Activated naive CD4-positive, alpha-beta T cell treated with anti-CD3 and anti-CD28 coated beads for 36 hours (primary cell): ENCODE measurements at regions not wholly inside any gene's neighbourhood (a gene's known extent, or its start where the extent isn't known, plus 50 kb on each side); places are given as distances from the start of the nearest gene placed in this dataset.

Experiments
- CTCF ChIA-PET: fragments of 350-600 bp; sonication (Branson Sonifier 250); formaldehyde crosslinking; loops from one replicate; lab custom pipeline; 2021; ENCODE audit warnings: antibody characterized with exemption; lab: Charles Lee
- DNase-seq: peaks from one replicate; pipeline ENCODE4 v3.0.0-alpha.2; 2020
- H3K27ac Mint-ChIP-seq: one replicate; pipeline ENCODE4 v1.8.0; 2021; ENCODE audit warnings: mild to moderate bottlenecking, mixed read lengths
- H3K27me3 Mint-ChIP-seq: one replicate; pipeline ENCODE4 v1.8.0; 2021; ENCODE audit warnings: low read depth, mixed read lengths
- H3K36me3 Mint-ChIP-seq: one replicate; pipeline ENCODE4 v1.8.0; 2021; ENCODE audit warnings: low read depth, mixed read lengths
- H3K4me1 Mint-ChIP-seq: one replicate; pipeline ENCODE4 v1.8.0; 2021; ENCODE audit warnings: low read depth, mixed read lengths
- H3K4me3 Mint-ChIP-seq: one replicate; pipeline ENCODE4 v1.8.0; 2021; ENCODE audit warnings: mild to moderate bottlenecking, moderate library complexity, mixed read lengths
- H3K9me3 Mint-ChIP-seq: one replicate; pipeline ENCODE4 v1.8.0; 2021; ENCODE audit warnings: mixed read lengths
- intact Hi-C: fragments of 100-400 bp; cut with micrococcal nuclease; formaldehyde crosslinking; loops from one replicate; pipeline ENCODE4 v1.15.1; 2023

DNA sequence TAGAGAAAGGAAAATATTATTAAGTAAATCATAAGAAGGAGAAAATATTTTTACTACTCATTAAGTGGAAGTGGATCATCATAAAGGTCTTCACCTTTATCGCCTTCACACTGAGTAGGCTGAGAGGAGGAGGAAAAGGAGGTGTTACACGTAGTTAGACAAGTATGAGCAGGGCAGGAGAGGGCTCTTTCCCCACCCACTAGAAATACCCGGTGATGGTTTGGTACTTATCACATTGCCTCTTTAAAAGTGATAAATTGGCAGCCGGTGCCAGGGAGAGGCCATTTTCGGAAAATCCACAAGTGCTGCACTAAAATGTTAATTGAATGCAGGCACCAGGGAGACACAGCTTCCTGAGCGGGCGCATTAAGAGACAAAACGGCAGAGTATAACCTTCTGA is 598.7 kb upstream of the SOX11 start:
- CTCF ChIA-PET: no interaction called here
- H3K4me3 Mint-ChIP-seq: no peak overlapping the region
- no peaks in the 10 kb centered on the region for H3K4me1 Mint-ChIP-seq
- intact Hi-C loops: no loop called here
- peaks cover 4% of the 10 kb centered on the region for H3K9me3 Mint-ChIP-seq
- H3K36me3 Mint-ChIP-seq: no peaks in the 10 kb centered on the region
- DNase-seq: no peak
- H3K27ac Mint-ChIP-seq: no peak overlapping the region
- H3K27me3 Mint-ChIP-seq: no peaks in the 10 kb centered on the region

DNA sequence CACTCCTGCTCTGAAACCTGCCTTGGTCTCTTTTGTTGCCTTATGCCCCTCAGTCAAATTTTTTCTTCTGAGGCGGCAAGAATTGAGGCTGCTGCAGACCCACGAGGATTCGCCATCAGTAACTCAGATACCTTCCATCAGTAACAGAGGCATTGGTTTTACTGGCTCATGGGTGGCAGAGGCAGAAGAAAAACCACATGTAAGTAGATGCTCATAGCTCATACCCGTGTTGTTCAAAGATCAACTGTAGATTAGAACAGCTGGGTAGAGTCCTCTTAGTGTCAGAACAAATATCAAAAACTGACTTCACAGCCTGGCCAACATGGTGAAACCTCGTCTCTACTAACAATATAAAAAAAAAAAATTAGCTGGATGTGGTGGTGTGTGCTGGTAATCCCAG is 598.0 kb upstream of the SOX11 start:
- H3K4me3 Mint-ChIP-seq: no peak overlapping the region
- intact Hi-C loops: no loop called here
- no peaks in the 10 kb centered on the region for H3K36me3 Mint-ChIP-seq
- DNase-seq: no peak
- H3K4me1 Mint-ChIP-seq: no peaks in the 10 kb centered on the region
- CTCF ChIA-PET: no interaction called here
- H3K27ac Mint-ChIP-seq: no peak overlapping the region
- no peaks in the 10 kb centered on the region for H3K27me3 Mint-ChIP-seq
- H3K9me3 Mint-ChIP-seq: peaks cover 9% of the 10 kb centered on the region

DNA sequence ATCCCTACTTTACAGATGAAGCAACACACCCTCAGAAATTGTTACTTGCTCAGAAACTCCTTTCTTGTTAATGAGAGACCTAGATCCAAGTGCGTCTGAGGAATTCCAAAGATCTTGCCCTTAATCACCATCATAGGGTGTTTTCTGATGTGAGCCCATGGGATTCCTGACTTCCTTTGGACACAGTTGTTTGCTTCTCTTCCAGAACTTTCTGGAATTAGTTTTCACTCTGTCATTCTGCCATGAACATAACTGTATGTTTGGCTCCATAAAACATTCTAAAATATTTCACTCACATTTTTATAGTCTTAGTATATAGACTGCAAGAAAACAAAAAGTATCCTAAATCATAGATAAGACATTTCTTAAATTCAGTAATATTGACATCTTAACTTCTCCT is 593.9 kb upstream of the SOX11 start:
- CTCF ChIA-PET: no interaction called here
- Mint-ChIP-seq H3K27ac (no peak overlapping the region), H3K4me1 (no peaks in the 10 kb centered on the region), H3K9me3 (peaks cover 13% of the 10 kb centered on the region), H3K27me3 (no peaks in the 10 kb centered on the region), H3K4me3 (no peak overlapping the region), H3K36me3 (no peaks in the 10 kb centered on the region)
- no peak for DNase-seq
- intact Hi-C loops: no loop called here

DNA sequence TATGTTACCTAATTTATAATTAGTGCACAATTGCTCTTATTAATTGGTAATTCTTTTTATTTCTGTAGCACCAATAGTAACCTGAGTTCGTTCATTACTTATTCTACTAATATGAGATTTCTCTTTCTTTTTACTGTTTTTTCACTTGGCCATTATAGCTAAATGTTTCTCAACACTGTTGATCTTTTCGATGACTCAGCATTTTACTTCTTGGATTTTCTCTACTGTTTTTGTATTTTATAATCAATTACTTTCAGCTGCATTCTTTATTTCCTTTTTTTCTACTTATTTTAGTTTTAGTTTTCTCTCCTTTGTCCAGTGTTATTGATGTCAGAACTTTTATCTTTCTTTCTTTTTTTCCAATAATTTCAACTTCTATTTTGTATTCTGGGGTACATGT is 589.4 kb upstream of the SOX11 start:
- CTCF ChIA-PET: no interaction called here
- H3K4me3 Mint-ChIP-seq: no peak overlapping the region
- no peaks in the 10 kb centered on the region for H3K36me3 Mint-ChIP-seq

DNA sequence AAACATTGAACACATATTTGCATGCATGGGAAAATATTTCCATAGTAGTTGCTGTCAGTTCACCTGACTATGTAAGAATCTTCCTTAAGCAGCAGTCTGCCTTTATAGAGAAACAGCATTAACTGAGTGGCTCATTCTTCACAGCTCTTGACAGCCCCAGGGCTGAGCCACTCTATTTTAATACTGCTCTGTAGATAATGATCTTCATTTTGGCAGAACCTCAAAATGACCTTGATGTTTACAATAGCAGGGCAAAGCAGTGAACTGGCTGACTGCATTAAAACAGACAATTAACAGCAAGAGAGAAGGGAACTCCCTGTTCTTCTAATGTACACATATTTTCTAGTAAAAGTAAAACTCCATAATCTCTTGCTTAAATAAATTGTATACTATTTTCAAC is 580.6 kb upstream of the SOX11 start:
- intact Hi-C loops: no loop called here
- no peak overlapping the region for H3K27ac Mint-ChIP-seq
- no peaks in the 10 kb centered on the region for H3K27me3 Mint-ChIP-seq
- peaks cover 2% of the 10 kb centered on the region for H3K36me3 Mint-ChIP-seq
- CTCF ChIA-PET: no interaction called here
- no peak overlapping the region for H3K4me3 Mint-ChIP-seq
- H3K9me3 Mint-ChIP-seq: peaks cover 19% of the 10 kb centered on the region
- H3K4me1 Mint-ChIP-seq: no peaks in the 10 kb centered on the region
- no peak for DNase-seq

More for the DNA sequence above, 589.4 kb upstream of the SOX11 start:
- H3K27ac Mint-ChIP-seq: no peak overlapping the region
- H3K4me1 Mint-ChIP-seq: no peaks in the 10 kb centered on the region
- DNase-seq: no peak
- intact Hi-C loops: no loop called here
- peaks cover 10% of the 10 kb centered on the region for H3K9me3 Mint-ChIP-seq
- H3K27me3 Mint-ChIP-seq: no peaks in the 10 kb centered on the region

DNA sequence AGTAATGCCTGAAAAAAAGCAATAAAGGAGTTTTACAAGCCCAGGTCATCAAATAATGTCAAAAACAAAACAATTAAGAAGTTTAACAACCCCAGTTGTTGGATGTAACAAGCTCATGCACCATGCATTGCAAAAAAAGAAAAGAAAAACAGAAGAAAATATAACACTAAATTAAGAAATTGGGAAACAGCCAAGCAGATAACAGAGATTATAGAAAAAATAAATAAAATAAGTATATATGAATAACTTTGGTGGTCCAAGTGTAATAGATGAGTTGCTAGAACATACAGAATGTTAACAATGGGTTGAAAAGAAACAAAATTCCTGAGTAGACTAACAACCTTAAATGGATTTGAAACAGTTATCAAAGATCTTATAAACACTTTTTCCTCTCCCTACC is 573.1 kb upstream of the SOX11 start:
- Mint-ChIP-seq H3K36me3 (peaks cover 2% of the 10 kb centered on the region), H3K9me3 (peaks cover 9% of the 10 kb centered on the region), H3K4me1 (no peaks in the 10 kb centered on the region), H3K27ac (no peak overlapping the region), H3K27me3 (no peaks in the 10 kb centered on the region), H3K4me3 (no peak overlapping the region)
- intact Hi-C loops: no loop called here
- CTCF ChIA-PET: interaction anchor here (0.6 kb wide), 1 partner anchor 1221 kb away, joined by 4 read pairs; no protein-coding TSS in a partner anchor
- DNase-seq: no peak

DNA sequence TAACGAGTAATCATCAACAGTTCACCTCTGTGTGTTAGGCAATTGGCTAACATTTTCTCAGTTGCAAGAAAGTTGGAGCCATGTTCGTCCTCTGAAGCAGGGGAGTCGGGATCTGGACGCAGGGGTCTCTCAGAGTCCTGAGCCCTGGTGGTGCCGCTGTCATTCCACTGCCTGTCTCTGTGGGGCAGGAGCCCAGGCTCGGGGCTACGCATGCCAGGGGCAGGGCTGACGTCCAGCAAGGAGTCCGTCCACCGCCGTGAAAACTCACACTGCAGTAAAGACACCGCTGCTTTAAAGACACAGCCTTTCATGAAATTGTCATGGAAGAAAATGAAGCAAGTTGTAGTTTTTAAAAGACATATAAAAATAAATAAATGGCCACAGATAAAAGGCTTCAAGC is 571.1 kb upstream of the SOX11 start:
- Mint-ChIP-seq H3K27ac (no peak overlapping the region), H3K4me1 (no peaks in the 10 kb centered on the region), H3K9me3 (peaks cover 2% of the 10 kb centered on the region), H3K36me3 (no peaks in the 10 kb centered on the region), H3K4me3 (no peak overlapping the region), H3K27me3 (no peaks in the 10 kb centered on the region)
- intact Hi-C loops: no loop called here
- no peak for DNase-seq
- CTCF ChIA-PET: no interaction called here

DNA sequence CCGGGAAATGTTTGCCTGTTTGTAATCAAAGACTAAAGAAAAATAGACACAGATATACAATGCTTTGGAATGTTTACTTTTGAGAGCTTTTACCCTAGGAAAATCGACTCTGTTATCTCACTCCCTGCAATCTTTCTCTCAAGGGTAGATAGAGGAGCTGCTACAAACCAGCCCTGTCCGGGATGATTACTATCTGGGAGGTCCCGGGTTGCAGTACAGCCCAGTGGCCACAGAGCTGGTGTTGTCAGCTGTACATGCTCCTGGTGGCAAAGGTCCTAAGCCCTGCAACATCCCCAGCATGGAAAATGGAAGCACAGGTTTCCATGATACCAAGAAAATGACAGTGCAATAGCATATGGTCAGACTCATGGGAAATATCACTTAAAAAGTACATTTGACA is 570.5 kb upstream of the SOX11 start:
- Mint-ChIP-seq H3K27ac (no peak overlapping the region), H3K4me1 (no peaks in the 10 kb centered on the region), H3K9me3 (peaks cover 2% of the 10 kb centered on the region), H3K4me3 (no peak overlapping the region), H3K36me3 (no peaks in the 10 kb centered on the region), H3K27me3 (no peaks in the 10 kb centered on the region)
- intact Hi-C loops: no loop called here
- CTCF ChIA-PET: no interaction called here
- no peak for DNase-seq

DNA sequence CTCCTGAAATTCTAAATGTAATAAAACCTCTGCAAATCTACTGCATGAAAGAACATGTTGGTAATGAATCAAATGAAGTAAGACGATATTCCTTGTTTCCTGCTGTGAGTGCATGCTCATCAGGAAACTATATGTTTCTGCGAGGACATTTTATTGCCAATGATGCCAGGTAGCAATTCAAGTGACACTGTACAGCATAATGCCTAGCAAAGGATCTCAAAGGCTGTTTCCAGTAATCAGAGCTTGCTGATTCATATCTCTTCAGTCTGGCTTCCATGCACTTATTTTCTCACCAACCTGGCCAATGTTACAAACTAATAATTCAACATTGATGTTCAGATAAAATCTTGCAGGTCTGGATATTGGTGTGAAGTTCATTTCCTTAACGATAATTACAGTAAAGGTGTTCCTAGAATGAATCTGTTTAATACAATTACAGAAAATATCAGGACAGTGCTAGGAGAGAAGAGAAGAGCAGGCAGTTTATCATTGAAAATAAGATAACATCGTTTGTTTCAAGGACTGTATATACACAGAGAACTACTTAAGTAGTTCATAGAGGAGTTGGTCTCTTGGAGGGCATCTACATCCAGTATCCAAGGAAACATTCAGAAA is 568.5 kb upstream of the SOX11 start:
- CTCF ChIA-PET: no interaction called here
- intact Hi-C loops: no loop called here
- peaks cover 5% of the 10 kb centered on the region for H3K9me3 Mint-ChIP-seq
- no peaks in the 10 kb centered on the region for H3K27me3 Mint-ChIP-seq
- DNase-seq: no peak
- no peak overlapping the region for H3K27ac Mint-ChIP-seq
- no peak overlapping the region for H3K4me3 Mint-ChIP-seq
- no peaks in the 10 kb centered on the region for H3K4me1 Mint-ChIP-seq
- no peaks in the 10 kb centered on the region for H3K36me3 Mint-ChIP-seq

DNA sequence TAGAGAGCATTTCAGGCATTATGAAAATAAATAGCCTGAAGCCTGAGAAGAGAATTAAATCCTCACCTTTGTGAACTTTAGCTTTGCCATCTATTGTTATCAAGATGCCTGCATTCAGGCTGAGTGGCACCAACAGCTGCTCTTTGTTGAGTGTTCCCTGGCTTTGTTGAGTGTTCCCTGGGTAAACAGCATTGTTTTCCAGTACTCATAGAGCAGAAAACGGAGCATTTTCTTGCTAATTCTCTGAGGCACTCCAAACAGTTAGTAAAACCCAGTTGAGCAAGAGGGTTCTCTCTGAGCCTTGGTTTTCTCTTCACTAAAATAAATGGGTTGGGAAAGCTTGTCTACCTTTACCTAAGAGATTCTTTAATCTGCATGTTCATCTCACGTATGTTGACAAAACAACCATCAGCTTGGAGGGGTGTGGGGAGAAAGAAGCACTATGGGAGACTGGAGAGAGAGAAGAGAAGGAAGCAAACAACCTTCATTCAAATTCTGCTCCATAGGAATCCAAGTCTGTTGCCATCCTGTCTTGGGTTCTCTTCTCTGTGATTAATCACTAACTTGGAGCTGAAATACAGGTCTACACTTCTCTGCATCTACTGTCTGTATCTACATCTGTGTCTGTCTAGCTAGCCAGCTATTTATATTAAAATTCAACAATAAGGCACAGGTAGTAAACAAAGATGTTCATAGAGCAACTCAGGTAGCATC is 567.0 kb upstream of the SOX11 start:
- Mint-ChIP-seq H3K36me3 (no peaks in the 10 kb centered on the region), H3K4me3 (no peak overlapping the region), H3K27ac (no peak overlapping the region), H3K4me1 (no peaks in the 10 kb centered on the region), H3K27me3 (no peaks in the 10 kb centered on the region), H3K9me3 (peaks cover 5% of the 10 kb centered on the region)
- no peak for DNase-seq
- intact Hi-C loops: no loop called here
- CTCF ChIA-PET: no interaction called here

DNA sequence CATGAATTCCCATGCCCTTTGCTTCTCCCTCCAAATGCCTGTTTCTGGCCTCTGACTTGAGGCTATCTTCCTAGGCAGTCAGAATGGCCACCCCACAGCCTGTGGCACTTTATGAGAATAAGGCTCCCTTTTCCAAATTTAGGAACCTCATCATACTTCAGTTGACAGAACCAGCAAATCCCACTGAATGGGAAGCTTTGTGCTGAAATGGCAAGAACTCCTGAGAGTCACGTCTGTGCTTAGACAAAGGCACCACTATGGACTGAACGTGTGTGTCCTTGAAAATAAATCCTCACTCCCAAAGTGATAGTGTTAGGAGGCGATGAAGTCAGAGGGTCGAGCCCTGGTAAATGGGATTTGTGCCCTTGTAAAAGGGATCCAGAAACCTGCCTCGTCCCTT is 559.9 kb upstream of the SOX11 start:
- no peaks in the 10 kb centered on the region for H3K36me3 Mint-ChIP-seq
- no peaks in the 10 kb centered on the region for H3K4me1 Mint-ChIP-seq
- H3K4me3 Mint-ChIP-seq: no peak overlapping the region
- intact Hi-C loops: no loop called here
- CTCF ChIA-PET: no interaction called here
- H3K27me3 Mint-ChIP-seq: no peaks in the 10 kb centered on the region
- H3K9me3 Mint-ChIP-seq: peaks cover 5% of the 10 kb centered on the region
- H3K27ac Mint-ChIP-seq: no peak overlapping the region
- no peak for DNase-seq

DNA sequence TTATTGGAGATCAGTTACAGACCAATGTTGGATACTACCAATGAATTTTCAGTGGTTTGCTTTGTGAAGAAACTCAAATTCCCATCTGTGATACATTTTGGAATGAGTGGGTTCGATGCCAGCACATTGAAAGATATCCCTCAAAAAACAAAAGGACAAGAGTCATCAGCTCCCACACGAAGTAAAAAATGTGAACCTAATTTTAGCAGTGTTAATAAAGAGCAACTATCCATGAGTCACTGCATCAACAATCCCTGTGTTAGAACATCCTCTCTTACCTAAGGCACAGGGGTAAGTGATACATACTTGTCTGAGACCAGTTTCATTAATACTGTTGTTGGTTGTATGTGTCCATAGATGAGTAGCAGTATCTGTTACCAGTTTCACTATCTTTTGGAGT is 551.8 kb upstream of the SOX11 start:
- DNase-seq: no peak
- intact Hi-C loops: no loop called here
- no peaks in the 10 kb centered on the region for H3K9me3 Mint-ChIP-seq
- no peak overlapping the region for H3K27ac Mint-ChIP-seq
- no peaks in the 10 kb centered on the region for H3K27me3 Mint-ChIP-seq
- no peaks in the 10 kb centered on the region for H3K4me1 Mint-ChIP-seq
- CTCF ChIA-PET: no interaction called here
- H3K4me3 Mint-ChIP-seq: no peak overlapping the region
- H3K36me3 Mint-ChIP-seq: no peaks in the 10 kb centered on the region

DNA sequence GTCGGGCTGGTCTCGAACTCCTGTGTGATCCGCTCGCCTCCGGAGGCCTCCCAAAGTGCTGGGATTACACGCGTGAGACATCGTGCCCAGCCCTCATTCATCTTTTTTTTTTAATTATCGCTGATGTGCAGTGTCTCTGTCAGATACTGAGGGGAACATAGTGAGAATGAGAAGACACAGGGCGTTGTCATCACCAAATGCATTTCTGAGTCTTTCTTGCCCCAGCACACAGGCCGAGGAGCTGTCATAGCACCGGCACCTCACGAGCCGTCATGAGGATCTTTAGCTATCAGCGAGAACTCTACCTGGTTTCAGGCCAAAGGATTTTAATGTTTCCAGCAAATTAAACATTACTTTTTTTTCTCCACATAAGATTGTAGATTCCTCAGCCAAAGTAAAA is 548.0 kb upstream of the SOX11 start:
- no peaks in the 10 kb centered on the region for H3K4me1 Mint-ChIP-seq
- no peaks in the 10 kb centered on the region for H3K27me3 Mint-ChIP-seq
- no peaks in the 10 kb centered on the region for H3K36me3 Mint-ChIP-seq
- H3K4me3 Mint-ChIP-seq: no peak overlapping the region
- peaks cover 8% of the 10 kb centered on the region for H3K9me3 Mint-ChIP-seq
- no peak overlapping the region for H3K27ac Mint-ChIP-seq
- intact Hi-C loops: no loop called here
- DNase-seq: no peak
- CTCF ChIA-PET: no interaction called here
